H1 (cell line): ENCODE measurements at regions not wholly inside any gene's neighbourhood (a gene's known extent, or its start where the extent isn't known, plus 50 kb on each side); places are given as distances from the start of the nearest gene placed in this dataset.

ENCODE experiments used
- CTCF ChIA-PET: fragments of 300-600 bp; sonication (Branson Sonifier 250); formaldehyde crosslinking; loops from one replicate; lab custom pipeline; 2021; ENCODE audit not compliant: partially characterized antibody; lab: Charles Lee
- POLR2A ChIA-PET: fragments of 300-600 bp; sonication (Branson Sonifier 250); formaldehyde crosslinking; loops from one replicate; lab custom pipeline; 2021; ENCODE audit warnings: inconsistent platforms; ENCODE audit not compliant: partially characterized antibody; lab: Charles Lee
- DNase-seq, 2 experiments: peaks; one replicate each; pipeline versions ENCODE4 v3.0.0 to v3.0.0-alpha.2; 2010 to 2022; ENCODE audit warnings: low spot score in 2 of 2, low read depth in 1 of 2, mixed read lengths in 1 of 2
- FAIRE-seq: peaks from 2 replicates; lab custom pipeline; 2011; peaks lifted over from hg19 to GRCh38; lab: Jason Lieb, UNC
- H2AFZ ChIP-seq: 2 replicates; pipeline ENCODE4 v1.8.1; 2012; ENCODE audit warnings: low read length, inconsistent platforms
- H2AK5ac ChIP-seq: 2 replicates; pipeline ENCODE4 v1.6.1; 2013; ENCODE audit warnings: low read depth, low read length
- H2BK120ac ChIP-seq: replicated peaks from 2 replicates; pipeline ENCODE3; 2013; ENCODE audit warnings: low read depth, low read length, inconsistent platforms
- H2BK12ac ChIP-seq: 2 replicates; pipeline ENCODE4 v1.6.1; 2013; ENCODE audit warnings: low read depth, low read length
- H2BK15ac ChIP-seq: 2 replicates; pipeline ENCODE4 v1.6.1; 2013; ENCODE audit warnings: low read length
- H2BK20ac ChIP-seq: 2 replicates; pipeline ENCODE4 v1.6.1; 2013; ENCODE audit warnings: low read length
- H2BK5ac ChIP-seq: 2 replicates; pipeline ENCODE4 v1.6.1; 2013; ENCODE audit warnings: low read depth, low read length
- H3K14ac ChIP-seq: 2 replicates; pipeline ENCODE4 v1.6.1; 2013; ENCODE audit warnings: inconsistent platforms; ENCODE audit not compliant: insufficient read length
- H3K18ac ChIP-seq: 2 replicates; pipeline ENCODE4 v1.6.1; 2013; ENCODE audit warnings: low read length; ENCODE audit errors: extremely low read depth
- H3K23ac ChIP-seq: 2 replicates; pipeline ENCODE4 v1.6.1; 2013; ENCODE audit warnings: inconsistent platforms; ENCODE audit not compliant: insufficient read length
- H3K23me2 ChIP-seq: 2 replicates; pipeline ENCODE4 v1.6.1; 2013; ENCODE audit warnings: low read depth, low read length
- H3K27ac ChIP-seq: 2 replicates; pipeline ENCODE4 v1.6.1; 2011; ENCODE audit warnings: low read depth, low read length, inconsistent platforms
- H3K27me3 ChIP-seq, 4 experiments: replicated peaks in 1 of 4; 1 replicate in 1 of 4; 2 replicates in 3 of 4; pipeline versions ENCODE4 v1.6.1 to v1.8.1; 2011 to 2013; ENCODE audit warnings: low read length in 3 of 4, mild to moderate bottlenecking in 3 of 4, inconsistent platforms in 2 of 4, mixed read lengths in 2 of 4, moderate library complexity in 1 of 4; ENCODE audit not compliant: control insufficient read depth in 3 of 4, insufficient read depth in 3 of 4; ENCODE audit errors: extremely low read depth in 1 of 4
- H3K36me3 ChIP-seq, 4 experiments: 2 replicates each; pipeline versions ENCODE4 v1.6.1 to v1.8.1; 2011 to 2013; ENCODE audit warnings: mild to moderate bottlenecking in 4 of 4, low read length in 3 of 4, moderate library complexity in 2 of 4, control low read depth in 1 of 4, inconsistent platforms in 1 of 4; ENCODE audit not compliant: insufficient read depth in 4 of 4, control insufficient read depth in 2 of 4
- H3K4ac ChIP-seq: replicated peaks from 2 replicates; pipeline ENCODE3; 2013; ENCODE audit warnings: low read length, low read depth, mixed read lengths, inconsistent platforms; ENCODE audit not compliant: insufficient read length
- H3K4me1 ChIP-seq, 4 experiments: replicated peaks in 1 of 4; 1 replicate in 1 of 4; 2 replicates in 3 of 4; pipeline versions ENCODE4 v1.6.1 to v1.8.1; 2011 to 2013; ENCODE audit warnings: low read length in 3 of 4, inconsistent platforms in 2 of 4, mixed read lengths in 1 of 4; ENCODE audit not compliant: insufficient read depth in 4 of 4, control insufficient read depth in 3 of 4
- H3K4me2 ChIP-seq, 2 experiments: 2 replicates each; pipeline versions ENCODE4 v1.6.1 to v1.8.1; 2011 to 2013; ENCODE audit warnings: low read depth in 2 of 2, low read length in 2 of 2, control low read depth in 1 of 2, inconsistent platforms in 1 of 2, mild to moderate bottlenecking in 1 of 2; ENCODE audit not compliant: insufficient read depth in 1 of 2
- H3K4me3 ChIP-seq, 4 experiments: fragments of 200-600, 300-600 bp in 1 of 4; sonication (generic), shearing (Covaris generic), sonication (Bioruptor Twin) in 1 of 4; 2 replicates each; pipeline versions ENCODE4 v1.5.1 to v1.8.1; 2011 to 2016; ENCODE audit warnings: low read length in 4 of 4, low read depth in 3 of 4, control low read depth in 2 of 4, inconsistent platforms in 2 of 4, mild to moderate bottlenecking in 2 of 4, mixed read lengths in 1 of 4, moderate library complexity in 1 of 4; ENCODE audit not compliant: insufficient read depth in 2 of 4; ENCODE audit errors: extremely low read depth in 1 of 4
- H3K56ac ChIP-seq: replicated peaks from 2 replicates; pipeline ENCODE3; 2013; ENCODE audit warnings: low read depth, mild to moderate bottlenecking, mixed read lengths, low read length, inconsistent platforms; ENCODE audit not compliant: insufficient read length
- H3K79me1 ChIP-seq: 2 replicates; pipeline ENCODE4 v1.6.1; 2013; ENCODE audit warnings: low read depth, low read length, control low read depth
- H3K79me2 ChIP-seq, 2 experiments: 2 replicates each; pipeline versions ENCODE4 v1.6.1 to v1.8.1; 2012 to 2013; ENCODE audit warnings: low read length in 2 of 2, mild to moderate bottlenecking in 2 of 2, inconsistent platforms in 1 of 2; ENCODE audit not compliant: insufficient read depth in 2 of 2, control insufficient read depth in 1 of 2
- H3K9ac ChIP-seq, 4 experiments: replicated peaks in 1 of 4; 1 replicate in 1 of 4; 2 replicates in 3 of 4; pipeline versions ENCODE4 v1.6.1 to v1.8.1; 2011 to 2013; ENCODE audit warnings: low read depth in 3 of 4, low read length in 3 of 4, control low read depth in 2 of 4, mild to moderate bottlenecking in 2 of 4, moderate library complexity in 2 of 4, inconsistent platforms in 1 of 4; ENCODE audit errors: extremely low read depth in 1 of 4
- H3K9me3 ChIP-seq, 2 experiments: 2 replicates each; pipeline versions ENCODE4 v1.6.1 to v1.8.1; 2012 to 2013; ENCODE audit warnings: mild to moderate bottlenecking in 2 of 2, moderate library complexity in 2 of 2, control low read depth in 1 of 2, inconsistent platforms in 1 of 2, low read depth in 1 of 2, low read length in 1 of 2, mixed read lengths in 1 of 2; ENCODE audit not compliant: insufficient read depth in 2 of 2
- H4K20me1 ChIP-seq, 2 experiments: replicated peaks in 1 of 2; 2 replicates each; pipeline versions ENCODE3 to v1.8.1; 2011 to 2013; ENCODE audit warnings: inconsistent platforms in 2 of 2, low read length in 2 of 2, mild to moderate bottlenecking in 1 of 2; ENCODE audit not compliant: insufficient read depth in 2 of 2, control insufficient read depth in 1 of 2
- H4K5ac ChIP-seq: 2 replicates; pipeline ENCODE4 v1.6.1; 2013; ENCODE audit warnings: low read length, low read depth, mixed read lengths, inconsistent platforms; ENCODE audit not compliant: insufficient read length
- H4K8ac ChIP-seq: 2 replicates; pipeline ENCODE4 v1.8.0; 2013; ENCODE audit warnings: mild to moderate bottlenecking, moderate library complexity, low read length, inconsistent platforms; ENCODE audit not compliant: insufficient read depth; ENCODE audit errors: extremely low read depth
- H4K91ac ChIP-seq: replicated peaks from 2 replicates; pipeline ENCODE3; 2013; ENCODE audit warnings: low read length, mixed read lengths, inconsistent platforms; ENCODE audit not compliant: insufficient read length
- ATF3 ChIP-seq: IDR thresholded peaks from 2 replicates; pipeline ENCODE4 v1.6.1; 2011; ENCODE audit warnings: low read depth, mild to moderate bottlenecking, low read length; ENCODE audit not compliant: insufficient read depth
- CEBPB ChIP-seq: IDR thresholded peaks from 2 replicates; pipeline ENCODE4 v1.6.1; 2012; ENCODE audit warnings: low read depth, low read length
- CHD1 ChIP-seq: IDR thresholded peaks from 2 replicates; pipeline ENCODE4 v1.6.1; 2012; ENCODE audit warnings: low read depth, low read length, improper control_type of control experiment
- CHD2 ChIP-seq: IDR thresholded peaks from 2 replicates; pipeline ENCODE4 v1.6.1; 2012; ENCODE audit warnings: low read length, improper control_type of control experiment
- GTF2F1 ChIP-seq: IDR thresholded peaks from 2 replicates; pipeline ENCODE4 v1.6.1; 2012; ENCODE audit warnings: low read depth, low read length, improper control_type of control experiment, borderline replicate concordance
- JUN ChIP-seq: IDR thresholded peaks from 2 replicates; pipeline ENCODE4 v1.6.1; 2011; ENCODE audit warnings: low read depth, mild to moderate bottlenecking, improper control_type of control experiment, low read length
- JUND ChIP-seq: IDR thresholded peaks from 2 replicates; pipeline ENCODE4 v1.6.1; 2011; ENCODE audit warnings: mild to moderate bottlenecking, improper control_type of control experiment, low read length
- POLR2AphosphoS5 ChIP-seq: IDR thresholded peaks from 2 replicates; pipeline ENCODE4 v1.6.1; 2011; ENCODE audit warnings: low read depth, low read length
- POU5F1 ChIP-seq: IDR thresholded peaks from 2 replicates; pipeline ENCODE4 v1.6.1; 2011; ENCODE audit warnings: low read depth, mild to moderate bottlenecking, low read length, moderate library complexity
- RBBP5 ChIP-seq: IDR thresholded peaks from 2 replicates; pipeline ENCODE4 v1.7.1; 2012; ENCODE audit warnings: low read depth, mild to moderate bottlenecking, inconsistent platforms, low read length, moderate library complexity, borderline replicate concordance
- RXRA ChIP-seq: IDR thresholded peaks from 2 replicates; pipeline ENCODE4 v1.6.1; 2011; ENCODE audit warnings: low read depth, mild to moderate bottlenecking, low read length, moderate library complexity; ENCODE audit not compliant: insufficient read depth
- SIRT6 ChIP-seq: IDR thresholded peaks from one replicate; pipeline ENCODE4 v1.7.1; 2012; ENCODE audit warnings: low read length, inconsistent platforms
- TAF1 ChIP-seq: IDR thresholded peaks from 2 replicates; pipeline ENCODE4 v1.6.1; 2011; ENCODE audit warnings: mild to moderate bottlenecking, low read depth, low read length
- YY1 ChIP-seq: IDR thresholded peaks from 2 replicates; pipeline ENCODE4 v1.6.1; 2011; ENCODE audit warnings: low read depth, mild to moderate bottlenecking, low read length
- TF ChIP-seq, protein P1 (sequence below), 3 experiments: IDR thresholded peaks; 1 replicate in 2 of 3; 2 replicates in 1 of 3; pipeline versions ENCODE4 v1.5.1 to v1.6.1; 2011; ENCODE audit warnings: low read length in 3 of 3, mild to moderate bottlenecking in 3 of 3, inconsistent platforms in 2 of 3, low read depth in 1 of 3, moderate library complexity in 1 of 3; ENCODE audit not compliant: insufficient read depth in 1 of 3; ENCODE audit errors: control extremely low read depth in 1 of 3

DNA sequence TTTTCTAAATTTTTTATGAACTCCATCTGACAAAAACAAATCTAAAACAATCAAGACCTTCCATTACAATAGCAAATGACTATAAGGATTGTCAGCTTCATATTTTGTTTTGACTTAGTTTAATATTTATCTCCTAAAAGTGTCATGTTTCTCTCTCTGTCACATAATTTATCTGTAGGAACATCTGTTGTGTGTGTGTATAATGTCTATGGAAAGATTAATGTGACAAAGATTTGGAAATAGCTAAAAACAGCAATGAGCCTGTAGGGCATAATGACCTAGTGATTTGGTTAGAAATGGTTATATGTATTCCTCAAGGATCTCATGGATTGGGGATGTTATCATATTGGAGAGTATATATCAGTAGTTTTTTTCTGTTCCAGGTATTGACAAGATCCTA is 69.6 kb upstream of the MDFIC start:
- Histone ChIP-seq H3K79me1 (no peaks in the 10 kb centered on the region), H3K9me3 (no peaks in the 10 kb centered on the region), H2BK5ac (no peak overlapping the region), H2BK15ac (no peak overlapping the region), H3K14ac (no peak overlapping the region), H3K56ac (no peak overlapping the region), H3K4me1 (peaks cover 0 to 3% (median 1%) of the 10 kb centered on the region in 4 experiments; a peak in 3 of 7 replicates), H3K79me2 (no peaks in the 10 kb centered on the region), H2BK12ac (no peak overlapping the region), H2AK5ac (no peak overlapping the region), H3K36me3 (no peaks in the 10 kb centered on the region), H2BK20ac (no peak overlapping the region), H3K23ac (no peak overlapping the region), H2BK120ac (no peak overlapping the region), H3K4me3 (no peak overlapping the region), H3K18ac (no peak overlapping the region), H3K4me2 (no peak overlapping the region), H3K27me3 (no peaks in the 10 kb centered on the region), H4K20me1 (no peaks in the 10 kb centered on the region), H3K27ac (no peak overlapping the region), H4K8ac (no peak overlapping the region), H4K5ac (no peak overlapping the region), H3K4ac (no peak overlapping the region), H3K9ac (no peak overlapping the region), H4K91ac (no peak overlapping the region), H2AFZ (no peak overlapping the region), H3K23me2 (no peaks in the 10 kb centered on the region)
- ChIA-PET POLR2A (no interaction called here), CTCF (no interaction called here)
- FAIRE-seq = no peak
- DNase-seq = no peak
- TF ChIP-seq RBBP5 (no peak), SIRT6 (no peak), ATF3 (no peak), CHD1 (no peak), RXRA (no peak), CEBPB (no peak), JUND (no peak), POLR2AphosphoS5 (no peak), POU5F1 (no peak), TAF1 (no peak), CHD2 (no peak), JUN (no peak), GTF2F1 (no peak), YY1 (no peak)
- TF ChIP-seq, protein P1, sequence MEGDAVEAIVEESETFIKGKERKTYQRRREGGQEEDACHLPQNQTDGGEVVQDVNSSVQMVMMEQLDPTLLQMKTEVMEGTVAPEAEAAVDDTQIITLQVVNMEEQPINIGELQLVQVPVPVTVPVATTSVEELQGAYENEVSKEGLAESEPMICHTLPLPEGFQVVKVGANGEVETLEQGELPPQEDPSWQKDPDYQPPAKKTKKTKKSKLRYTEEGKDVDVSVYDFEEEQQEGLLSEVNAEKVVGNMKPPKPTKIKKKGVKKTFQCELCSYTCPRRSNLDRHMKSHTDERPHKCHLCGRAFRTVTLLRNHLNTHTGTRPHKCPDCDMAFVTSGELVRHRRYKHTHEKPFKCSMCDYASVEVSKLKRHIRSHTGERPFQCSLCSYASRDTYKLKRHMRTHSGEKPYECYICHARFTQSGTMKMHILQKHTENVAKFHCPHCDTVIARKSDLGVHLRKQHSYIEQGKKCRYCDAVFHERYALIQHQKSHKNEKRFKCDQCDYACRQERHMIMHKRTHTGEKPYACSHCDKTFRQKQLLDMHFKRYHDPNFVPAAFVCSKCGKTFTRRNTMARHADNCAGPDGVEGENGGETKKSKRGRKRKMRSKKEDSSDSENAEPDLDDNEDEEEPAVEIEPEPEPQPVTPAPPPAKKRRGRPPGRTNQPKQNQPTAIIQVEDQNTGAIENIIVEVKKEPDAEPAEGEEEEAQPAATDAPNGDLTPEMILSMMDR (IDR thresholded peaks at IDR 0.05; ENCODE audit: control extremely low read depth in 1 of 3, insufficient read depth in 1 of 3, low read depth in 1 of 3, low read length in 3 of 3) = no peak
